ENCODE measurements at regions not wholly inside any gene's neighbourhood (a gene's known extent, or its start where the extent isn't known, plus 50 kb on each side); places are given as distances from the start of the nearest gene placed in this dataset.

DNA sequence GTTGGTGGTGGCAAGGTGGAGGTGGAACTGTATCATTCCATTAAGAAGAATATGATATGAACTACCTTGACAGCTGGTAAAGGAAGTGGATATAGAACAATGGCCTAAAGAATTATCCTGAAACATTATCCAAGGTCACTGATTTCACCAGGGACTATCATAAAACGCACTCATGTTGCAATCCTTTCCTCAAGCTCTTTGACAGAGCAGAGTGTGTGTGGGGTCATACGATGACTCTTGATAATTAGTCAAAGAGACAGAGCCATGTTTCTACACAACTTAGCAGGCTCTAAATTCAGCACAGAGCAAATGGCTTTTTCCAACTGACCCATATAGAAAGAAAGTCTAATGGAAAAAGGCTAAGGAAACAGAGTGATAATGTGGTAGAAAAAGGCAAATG, 126.4 kb upstream of the ANKFN1 start:
- TF ChIP-seq, protein P1, sequence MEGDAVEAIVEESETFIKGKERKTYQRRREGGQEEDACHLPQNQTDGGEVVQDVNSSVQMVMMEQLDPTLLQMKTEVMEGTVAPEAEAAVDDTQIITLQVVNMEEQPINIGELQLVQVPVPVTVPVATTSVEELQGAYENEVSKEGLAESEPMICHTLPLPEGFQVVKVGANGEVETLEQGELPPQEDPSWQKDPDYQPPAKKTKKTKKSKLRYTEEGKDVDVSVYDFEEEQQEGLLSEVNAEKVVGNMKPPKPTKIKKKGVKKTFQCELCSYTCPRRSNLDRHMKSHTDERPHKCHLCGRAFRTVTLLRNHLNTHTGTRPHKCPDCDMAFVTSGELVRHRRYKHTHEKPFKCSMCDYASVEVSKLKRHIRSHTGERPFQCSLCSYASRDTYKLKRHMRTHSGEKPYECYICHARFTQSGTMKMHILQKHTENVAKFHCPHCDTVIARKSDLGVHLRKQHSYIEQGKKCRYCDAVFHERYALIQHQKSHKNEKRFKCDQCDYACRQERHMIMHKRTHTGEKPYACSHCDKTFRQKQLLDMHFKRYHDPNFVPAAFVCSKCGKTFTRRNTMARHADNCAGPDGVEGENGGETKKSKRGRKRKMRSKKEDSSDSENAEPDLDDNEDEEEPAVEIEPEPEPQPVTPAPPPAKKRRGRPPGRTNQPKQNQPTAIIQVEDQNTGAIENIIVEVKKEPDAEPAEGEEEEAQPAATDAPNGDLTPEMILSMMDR (IDR thresholded peaks at IDR 0.05), result no peak
- no peak for TF ChIP-seq POLR2A (IDR thresholded peaks at IDR 0.05; ENCODE audit: low read depth)
